HG03103 (cell line): ENCODE measurements at regions not wholly inside any gene's neighbourhood (a gene's known extent, or its start where the extent isn't known, plus 50 kb on each side); places are given as distances from the start of the nearest gene placed in this dataset.

ENCODE experiments used
- ATAC-seq: cut with Tn5 transposase; IDR thresholded peaks from one replicate; pipeline ENCODE4 v1.9.1; 2021; ENCODE audit warnings: low read depth; ENCODE audit not compliant: unreplicated experiment

- no peak for ATAC-seq
Observed at GRCh38 chr3:168611826-168612225, 516.1 kb upstream of the GOLIM4 start.

GRCh38 chr3:168608926-168609325 lies 513.2 kb upstream of the GOLIM4 start:
- no peak for ATAC-seq

- no peak for ATAC-seq
Observed at GRCh38 chr3:168604767-168605166, 509.0 kb upstream of the GOLIM4 start.

DNA sequence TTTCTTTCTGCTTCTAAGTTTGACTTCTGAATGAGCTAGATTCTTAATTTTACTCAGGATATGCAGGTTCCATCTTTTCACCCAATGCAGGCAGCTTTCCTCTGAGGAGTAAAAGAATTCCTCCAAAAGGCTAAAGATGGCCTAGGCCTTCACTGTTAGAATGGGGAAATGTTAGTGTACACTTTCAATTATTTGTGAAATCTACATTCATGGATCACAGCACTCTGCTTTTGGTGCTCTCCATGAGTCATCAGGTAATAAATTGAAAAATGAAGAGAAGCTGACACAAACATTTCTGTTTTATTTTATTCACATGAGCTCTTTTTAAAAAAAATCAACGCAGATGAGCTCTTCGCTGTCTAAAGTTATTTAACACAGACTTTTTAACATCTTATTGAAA lies 502.5 kb upstream of the GOLIM4 start:
- no peak for ATAC-seq

GRCh38 chr3:168596175-168596823 lies 500.6 kb upstream of the GOLIM4 start:
- no peak for ATAC-seq

DNA sequence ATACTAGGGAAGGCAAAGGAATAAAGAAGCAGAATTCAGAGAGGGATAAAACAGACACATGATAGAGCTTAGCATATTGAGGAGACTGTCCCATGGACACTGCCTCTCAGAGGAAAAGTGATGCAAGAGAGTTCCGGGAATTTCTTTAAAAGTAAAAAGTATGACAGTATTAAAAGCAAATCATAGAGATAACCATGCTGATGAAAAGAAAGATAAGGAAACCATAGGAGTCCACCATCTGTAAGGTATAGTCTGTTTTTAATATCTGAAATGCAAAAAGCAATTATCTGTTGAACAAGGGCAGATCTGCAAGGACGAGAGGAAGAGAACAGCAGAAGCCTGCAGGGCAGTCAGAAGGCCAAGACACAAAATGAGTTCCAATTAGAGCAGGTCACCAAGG lies 495.9 kb upstream of the GOLIM4 start:
- ATAC-seq, result no peak

DNA sequence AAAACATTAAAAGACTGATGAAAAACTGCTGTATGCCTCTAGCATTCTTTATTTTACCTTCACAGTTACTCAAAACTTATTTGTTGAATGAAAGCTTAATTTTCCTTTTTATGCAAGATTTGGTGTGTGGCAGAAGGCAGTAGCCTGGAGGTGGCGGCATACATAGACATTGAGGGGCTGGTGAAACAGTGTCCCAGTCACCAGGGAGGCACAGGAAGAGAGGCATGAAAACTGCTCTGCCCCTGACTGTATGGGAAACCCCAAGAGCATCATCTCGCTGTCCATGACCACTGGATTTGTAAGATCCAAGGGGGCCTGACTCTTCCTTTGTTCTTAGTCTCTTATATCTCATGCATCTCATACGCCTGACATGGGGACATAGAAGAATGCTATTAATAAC lies 493.7 kb upstream of the GOLIM4 start:
- no peak for ATAC-seq

- ATAC-seq, result no peak
Observed at GRCh38 chr3:168585544-168585943, 489.8 kb upstream of the GOLIM4 start.

- no peak for ATAC-seq
Observed at GRCh38 chr3:168583977-168584376, 488.3 kb upstream of the GOLIM4 start.

- no peak for ATAC-seq
Observed at GRCh38 chr3:168582503-168582902, 486.8 kb upstream of the GOLIM4 start.

DNA sequence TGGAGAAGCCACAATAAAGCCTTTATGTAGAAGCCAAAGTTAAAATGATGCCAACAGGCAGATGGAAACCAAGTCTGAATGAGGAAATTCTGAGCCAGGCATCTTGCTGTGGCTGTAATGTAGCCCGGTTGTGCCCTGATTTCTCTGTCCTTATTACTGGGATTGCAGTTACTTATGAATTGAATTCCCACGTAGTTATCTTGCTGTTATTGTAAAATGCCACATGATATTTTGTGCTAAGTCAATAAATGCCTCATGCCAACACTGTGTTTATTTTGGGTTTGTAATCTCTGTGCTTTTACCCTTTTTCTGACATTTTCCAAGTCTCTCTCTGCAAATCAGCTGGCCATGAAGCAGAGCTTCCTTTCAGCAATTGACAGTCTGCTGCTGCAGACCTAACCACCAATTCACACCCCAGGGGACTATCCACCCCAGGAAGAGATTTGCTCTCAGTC lies 486.1 kb upstream of the GOLIM4 start:
- no peak for ATAC-seq

DNA sequence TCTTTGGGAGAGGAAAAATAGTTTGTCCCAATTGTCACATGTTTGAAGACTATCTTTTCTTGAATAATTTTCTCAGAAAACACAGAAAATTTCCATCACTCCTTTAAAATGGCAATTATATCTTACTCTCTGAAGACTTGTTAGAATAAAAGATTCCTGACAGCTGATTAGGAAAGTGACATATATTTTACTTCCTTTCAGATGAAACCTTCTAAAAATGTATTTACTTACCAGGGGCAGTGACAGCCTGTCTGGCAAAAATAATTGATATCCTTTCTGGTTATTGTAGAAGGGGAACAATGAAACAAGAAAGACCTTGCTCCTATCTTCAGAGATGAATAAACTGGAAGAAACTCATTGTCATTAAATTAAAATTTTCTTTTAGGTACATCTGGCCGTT lies 483.3 kb upstream of the GOLIM4 start:
- no peak for ATAC-seq

DNA sequence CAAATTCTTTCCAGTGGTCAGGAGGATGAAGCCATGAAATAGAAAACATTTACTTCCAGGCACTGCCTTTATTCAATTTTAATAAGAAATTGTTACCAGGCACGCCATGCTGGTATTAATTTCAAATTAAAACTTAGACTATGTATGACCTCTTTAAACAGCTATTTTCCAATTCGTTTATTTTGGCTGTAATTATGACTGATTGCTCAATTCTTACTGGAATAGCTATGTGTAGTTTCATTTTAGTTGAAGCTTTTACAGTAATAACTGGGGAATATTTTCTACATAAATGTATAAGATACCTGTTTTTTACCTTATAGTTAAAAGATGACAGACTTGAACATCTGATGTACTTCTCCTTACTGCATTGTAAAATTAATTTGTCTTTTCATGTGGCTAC lies 480.0 kb upstream of the GOLIM4 start:
- ATAC-seq, result no peak

GRCh38 chr3:168574455-168575158 lies 478.9 kb upstream of the GOLIM4 start:
- ATAC-seq, result no peak

GRCh38 chr3:168570404-168571155 lies 474.9 kb upstream of the GOLIM4 start:
- ATAC-seq, result no peak

GRCh38 chr3:168558728-168559411 lies 463.1 kb upstream of the GOLIM4 start:
- no peak for ATAC-seq

GRCh38 chr3:168552251-168552650 lies 456.5 kb upstream of the GOLIM4 start:
- no peak for ATAC-seq

DNA sequence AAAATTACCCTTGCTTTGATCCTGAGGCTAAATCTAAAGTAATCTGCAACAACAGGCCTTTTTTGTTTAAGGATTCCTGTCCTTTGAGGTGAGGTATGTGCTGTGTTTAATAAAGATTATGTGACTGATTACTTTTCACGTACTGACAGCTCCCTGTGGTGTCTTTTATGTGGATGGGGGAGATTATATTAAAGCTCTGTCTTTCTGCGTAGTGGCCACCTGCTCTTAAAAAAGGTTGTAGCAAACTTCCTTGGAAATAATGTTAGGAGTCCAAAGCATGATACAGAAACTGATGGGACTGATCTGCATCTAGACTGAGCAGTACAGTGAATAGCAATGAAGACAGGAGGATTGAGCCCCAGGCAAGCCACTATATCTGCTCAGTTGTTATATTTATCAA lies 453.0 kb upstream of the GOLIM4 start:
- ATAC-seq, result no peak

DNA sequence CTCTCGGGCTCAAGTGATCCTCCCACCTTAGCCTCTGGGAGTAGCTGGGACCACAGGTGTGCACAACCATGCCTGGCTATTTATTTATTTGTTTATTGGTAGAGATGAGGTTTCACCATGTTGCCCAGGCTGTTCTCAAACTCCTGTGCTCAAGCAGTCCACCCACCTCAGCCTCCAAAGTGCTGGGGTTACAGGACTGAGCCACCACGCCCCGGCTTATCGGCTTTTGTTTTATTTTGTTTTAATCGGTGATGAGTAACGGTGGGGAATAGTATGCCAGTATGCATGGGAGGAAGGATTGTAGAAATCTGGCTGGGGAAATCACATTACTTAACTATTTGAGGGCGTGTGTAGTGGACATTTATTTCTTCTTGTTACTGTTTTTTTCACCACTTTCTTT lies 451.0 kb upstream of the GOLIM4 start:
- no peak for ATAC-seq

GRCh38 chr3:168545591-168545990 lies 449.9 kb upstream of the GOLIM4 start:
- ATAC-seq, result no peak
